ENCODE measurements at regions not wholly inside any gene's neighbourhood (a gene's known extent, or its start where the extent isn't known, plus 50 kb on each side); places are given as distances from the start of the nearest gene placed in this dataset.
A peak's percentile ranks its signal among the peaks of the same experiment; 100 is the strongest.
"Not testable (repeated sequence)": the region's sequence is repeated elsewhere in the genome, so short reads cannot be mapped to it uniquely, and the experiment has no call there.

DNA sequence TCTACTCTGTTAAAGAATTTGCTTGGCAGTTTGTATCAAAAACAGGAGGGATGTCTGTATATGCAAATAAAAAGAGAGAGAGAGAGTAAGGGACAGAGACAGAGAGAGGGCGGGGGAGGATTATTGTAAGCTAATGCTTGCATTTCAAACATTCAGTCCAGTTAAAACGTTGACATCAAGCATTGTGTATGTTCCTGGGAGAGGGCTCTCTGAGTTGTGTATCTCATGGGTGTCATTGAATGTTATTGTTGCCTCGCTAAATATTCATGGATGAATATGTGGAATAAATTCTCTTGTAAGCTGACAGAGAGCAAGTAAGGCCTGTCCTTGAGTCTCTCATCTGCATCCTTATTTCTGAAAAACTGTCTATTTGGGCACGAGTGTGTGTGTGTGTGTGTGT lies 78.8 kb upstream of the VRK1 start:
- ATAC-seq (no peak), DNase-seq (no peak)
- intact Hi-C loops (cut with DNase I), result no loop called here

DNA sequence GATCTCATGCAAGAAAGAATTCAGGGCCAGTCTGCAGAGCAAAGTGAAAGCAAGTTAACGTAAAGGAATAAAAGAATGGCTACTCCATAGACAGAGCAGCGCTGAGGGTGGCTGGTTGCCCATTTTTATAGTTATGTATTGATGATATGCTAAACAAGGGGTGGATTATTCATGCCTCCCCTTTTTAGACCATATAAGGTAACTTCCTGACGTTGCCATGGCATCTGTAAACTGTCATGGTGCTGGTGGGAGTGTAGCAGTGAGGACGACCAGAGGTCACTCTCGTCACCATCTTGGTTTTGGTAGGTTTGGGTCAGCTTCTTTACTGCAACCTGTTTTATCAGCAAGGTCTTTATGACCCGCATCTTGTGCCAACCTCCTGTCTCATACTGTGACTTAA lies 76.5 kb upstream of the VRK1 start:
- ATAC-seq; intact Hi-C loops (cut with DNase I); DNase-seq: not testable (repeated sequence)

DNA sequence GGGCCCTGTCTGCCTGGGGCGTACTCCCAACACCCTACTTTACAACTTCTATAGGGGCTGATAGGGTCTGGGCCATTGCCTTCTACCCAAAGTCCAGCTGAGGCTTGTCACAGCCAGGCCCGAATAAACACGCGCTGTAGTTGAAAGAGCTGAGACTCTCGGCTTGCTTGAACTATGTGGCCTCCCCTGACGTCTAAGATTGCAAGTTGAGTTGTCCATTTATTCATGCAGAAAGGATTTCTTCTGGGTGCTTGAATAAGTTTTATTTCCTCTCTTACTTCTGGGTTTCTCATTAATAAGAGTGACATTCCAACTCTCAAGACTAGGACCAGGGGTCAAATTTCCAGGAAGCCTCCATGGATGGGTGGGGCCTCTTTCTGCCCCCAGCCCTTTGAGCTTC lies 74.4 kb upstream of the VRK1 start:
- ATAC-seq, result no peak
- intact Hi-C loops (cut with DNase I), result no loop called here

GRCh38 chr14:96723946-96724345 lies 73.2 kb upstream of the VRK1 start:
- intact Hi-C loops (cut with DNase I), result no loop called here
- no peak for ATAC-seq
- DNase-seq, result no peak

More for the DNA sequence above, 74.4 kb upstream of the VRK1 start:
- DNase-seq, result no peak

GRCh38 chr14:96725232-96725631 lies 72.0 kb upstream of the VRK1 start:
- no peak for ATAC-seq
- intact Hi-C loops (cut with DNase I), result no loop called here
- DNase-seq, result no peak

DNA sequence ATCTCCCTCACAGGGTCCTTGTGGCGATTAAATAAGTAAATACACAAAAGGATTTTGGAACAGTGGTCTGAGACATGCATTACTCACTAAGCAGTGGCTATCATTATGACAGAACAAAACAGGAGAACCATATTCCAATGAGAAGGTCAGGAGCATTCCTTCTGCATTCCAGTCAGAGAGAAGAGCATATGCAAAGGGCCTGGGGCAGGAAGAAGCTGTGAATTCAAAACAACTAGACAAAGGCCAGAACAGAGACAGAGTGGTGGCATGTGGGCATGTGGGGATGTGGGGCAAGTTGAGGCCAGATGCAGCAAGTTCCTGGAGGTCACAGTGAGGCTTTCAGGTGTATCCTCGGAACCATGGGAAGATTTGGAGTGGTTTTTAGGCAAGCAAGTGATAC lies 70.1 kb upstream of the VRK1 start:
- DNase-seq (no peak), ATAC-seq (no peak)
- intact Hi-C loops (cut with DNase I), result no loop called here

DNA sequence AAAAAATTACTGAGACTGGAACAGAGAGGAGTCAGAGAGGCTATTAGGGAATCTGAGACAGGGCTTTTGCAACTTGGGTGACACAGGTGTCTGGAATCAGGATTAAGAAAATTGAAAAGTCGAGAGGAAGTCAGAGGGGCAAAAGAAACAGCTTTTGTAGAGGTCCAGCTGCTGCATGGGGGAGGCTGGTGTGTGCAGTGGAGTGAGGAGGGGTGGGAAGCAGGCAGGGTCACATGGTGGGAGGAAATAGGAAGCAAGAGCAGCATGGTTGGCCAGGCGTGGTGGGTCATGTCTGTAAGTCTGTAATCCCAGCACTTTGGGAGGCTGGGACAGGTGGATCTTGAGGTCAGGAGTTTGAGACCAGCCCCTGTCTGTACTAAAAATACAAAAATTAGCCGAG lies 69.7 kb upstream of the VRK1 start:
- no peak for DNase-seq
- intact Hi-C loops (cut with DNase I), result no loop called here
- no peak for ATAC-seq

DNA sequence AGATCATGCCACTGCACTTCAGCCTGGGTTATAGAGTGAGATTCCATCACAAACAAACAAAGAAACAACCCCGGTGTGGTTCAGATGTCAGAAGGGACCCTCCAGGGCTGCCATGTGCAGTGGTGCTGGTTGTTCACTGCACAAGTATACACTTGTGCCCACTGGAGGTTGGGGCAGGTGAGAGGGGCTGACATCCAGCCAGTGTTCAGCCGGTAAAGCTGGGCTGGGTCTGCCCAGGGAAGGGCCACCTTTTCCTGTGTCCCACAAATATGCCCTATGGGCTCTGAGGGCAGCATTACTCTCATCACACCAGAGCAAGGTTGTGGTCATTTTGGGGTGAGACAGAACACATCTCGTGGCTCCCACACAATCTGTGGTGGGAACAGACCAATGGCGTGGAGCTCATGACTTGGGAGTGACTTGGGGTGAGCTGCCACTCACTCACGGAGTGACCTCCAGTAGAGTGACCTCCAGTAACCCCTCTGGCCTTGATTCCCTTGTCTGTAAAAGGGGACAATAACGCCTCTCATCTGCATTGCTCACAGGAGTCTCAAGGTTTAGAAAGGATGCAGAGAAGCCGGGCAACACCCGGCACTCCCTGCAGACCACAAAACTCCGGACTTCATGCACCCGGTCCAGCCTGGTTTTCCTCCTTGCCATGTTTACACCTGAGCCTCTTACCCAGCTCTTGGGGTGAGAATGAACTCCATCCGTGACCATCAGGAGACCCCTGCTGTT lies 69.0 kb upstream of the VRK1 start:
- no peak for DNase-seq
- intact Hi-C loops (cut with DNase I), result no loop called here
- no peak for ATAC-seq

- intact Hi-C loops (cut with DNase I), result no loop called here
- no peak for ATAC-seq
- no peak for DNase-seq
Observed at GRCh38 chr14:96729889-96730288, 67.3 kb upstream of the VRK1 start.

GRCh38 chr14:96730386-96730785 lies 66.8 kb upstream of the VRK1 start:
- no peak for DNase-seq
- intact Hi-C loops (cut with DNase I), result no loop called here
- no peak for ATAC-seq

DNA sequence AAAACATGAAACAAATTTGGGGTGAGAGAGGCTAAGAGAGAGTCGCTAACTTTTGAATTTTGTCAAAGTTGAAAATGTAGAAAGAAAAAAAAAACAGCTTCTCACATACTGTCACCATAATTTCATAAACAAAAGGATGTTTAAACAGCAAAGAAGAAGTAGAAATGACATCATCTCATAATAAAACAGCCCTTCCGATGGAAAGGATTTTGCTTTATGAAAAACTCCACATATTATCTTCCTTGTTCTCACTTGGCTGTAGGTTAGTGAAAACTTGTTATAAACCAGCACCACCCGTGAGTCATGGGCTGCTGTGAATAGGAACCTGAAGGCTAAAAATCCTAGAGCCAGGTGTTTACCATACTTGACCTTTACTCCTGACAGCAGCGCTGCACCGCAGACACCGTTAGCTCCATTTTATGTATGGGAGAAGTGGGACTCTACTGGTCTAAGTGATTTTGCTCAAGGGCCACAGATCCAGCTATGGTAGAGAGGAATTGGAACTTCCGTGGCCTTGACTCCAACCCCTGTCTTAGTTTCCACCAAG lies 63.0 kb upstream of the VRK1 start:
- intact Hi-C loops (cut with DNase I), result no loop called here
- DNase-seq (no peak), ATAC-seq (no peak)

DNA sequence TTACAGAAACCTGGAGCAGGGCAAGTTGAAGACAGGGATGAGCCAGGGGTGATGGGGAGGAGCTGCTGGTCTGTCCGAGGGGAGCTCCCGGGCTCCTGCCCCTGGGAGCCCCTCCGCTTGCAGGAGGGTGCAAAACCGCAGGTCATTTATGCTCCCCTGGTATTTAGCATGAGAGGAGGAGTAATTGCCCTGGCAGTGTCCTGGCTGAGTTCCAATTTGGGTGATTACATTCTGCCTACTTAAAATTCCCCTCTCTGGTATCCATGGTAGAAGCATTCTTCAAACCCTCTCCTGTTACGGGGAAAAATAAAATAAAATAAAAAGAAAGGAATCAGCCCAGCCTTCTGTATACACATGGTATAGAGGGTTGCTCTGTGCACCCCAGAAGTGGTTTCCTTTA lies 61.7 kb upstream of the VRK1 start:
- no peak for ATAC-seq
- intact Hi-C loops (cut with DNase I), result no loop called here
- no peak for DNase-seq

- ATAC-seq, result no peak
- no peak for DNase-seq
- intact Hi-C loops (cut with DNase I), result no loop called here
Observed at GRCh38 chr14:96736439-96736838, 60.7 kb upstream of the VRK1 start.

DNA sequence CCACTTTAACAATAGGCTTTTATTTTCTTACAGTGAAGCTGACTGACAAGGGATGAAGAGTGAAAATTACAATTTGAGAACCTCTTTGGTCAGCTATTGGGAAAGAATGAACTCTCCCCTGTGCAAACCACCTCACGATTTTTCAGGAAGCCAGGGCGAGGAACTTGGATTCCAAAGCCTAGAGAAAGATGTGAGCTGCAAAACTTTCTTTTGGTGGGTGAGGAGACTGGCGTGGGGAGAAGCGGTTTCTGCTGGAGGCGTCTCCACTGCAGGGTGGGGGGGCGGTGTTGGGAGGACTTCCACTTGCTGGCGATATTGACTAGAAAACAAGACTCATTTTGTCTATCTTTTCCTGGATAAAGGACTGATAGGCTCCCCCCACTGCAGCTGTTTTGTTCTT lies 59.3 kb upstream of the VRK1 start:
- DNase-seq (no peak), ATAC-seq (no peak)
- intact Hi-C loops (cut with DNase I), result no loop called here

- ATAC-seq (no peak), DNase-seq (no peak)
- intact Hi-C loops (cut with DNase I), result no loop called here
Observed at GRCh38 chr14:96739200-96739910, 57.8 kb upstream of the VRK1 start.

GRCh38 chr14:96741151-96741977 lies 55.8 kb upstream of the VRK1 start:
- intact Hi-C loops (cut with DNase I), result loop anchor here (5.0 kb wide), 2 partner anchors 169 to 174 kb away; no protein-coding TSS in a partner anchor

GRCh38 chr14:96744262-96744661 lies 52.9 kb upstream of the VRK1 start:
- DNase-seq (no peak), ATAC-seq (no peak)
- intact Hi-C loops (cut with DNase I), result loop anchor here (5.0 kb wide), 2 partner anchors 172 to 177 kb away; no protein-coding TSS in a partner anchor

More at GRCh38 chr14:96741151-96741977, 55.8 kb upstream of the VRK1 start:
- peak; percentile 86 for ATAC-seq
- DNase-seq, result peak; percentile 57

GRCh38 chr14:96745500-96746051 lies 51.6 kb upstream of the VRK1 start:
- DNase-seq (no peak), ATAC-seq (no peak)
- intact Hi-C loops (cut with DNase I), result no loop called here

DNA sequence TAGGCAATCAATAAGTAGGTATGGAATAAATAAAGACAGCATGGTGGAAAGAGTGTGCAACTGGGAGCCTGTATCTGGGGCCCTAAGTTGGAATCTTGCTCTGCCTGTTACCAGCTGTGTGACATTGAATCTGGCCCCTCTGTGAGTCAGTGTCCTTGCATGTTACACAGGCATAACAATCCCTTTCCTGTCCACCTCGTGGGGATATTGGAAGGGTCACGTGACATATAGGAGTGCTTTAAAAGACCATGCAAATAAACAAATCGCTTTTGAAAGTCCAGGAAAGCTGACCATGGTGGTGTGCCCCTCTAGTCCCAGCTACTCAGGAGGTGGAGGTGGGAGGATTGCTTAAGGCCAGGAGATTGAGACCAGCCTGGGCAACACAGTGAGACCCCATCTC lies 51.1 kb upstream of the VRK1 start:
- ATAC-seq (no peak), DNase-seq (no peak)
- intact Hi-C loops (cut with DNase I), result no loop called here

Measured in left cardiac atrium (tissue), 4 donors.